ENCODE measurements at regions not wholly inside any gene's neighbourhood (a gene's known extent, or its start where the extent isn't known, plus 50 kb on each side); places are given as distances from the start of the nearest gene placed in this dataset.

DNA sequence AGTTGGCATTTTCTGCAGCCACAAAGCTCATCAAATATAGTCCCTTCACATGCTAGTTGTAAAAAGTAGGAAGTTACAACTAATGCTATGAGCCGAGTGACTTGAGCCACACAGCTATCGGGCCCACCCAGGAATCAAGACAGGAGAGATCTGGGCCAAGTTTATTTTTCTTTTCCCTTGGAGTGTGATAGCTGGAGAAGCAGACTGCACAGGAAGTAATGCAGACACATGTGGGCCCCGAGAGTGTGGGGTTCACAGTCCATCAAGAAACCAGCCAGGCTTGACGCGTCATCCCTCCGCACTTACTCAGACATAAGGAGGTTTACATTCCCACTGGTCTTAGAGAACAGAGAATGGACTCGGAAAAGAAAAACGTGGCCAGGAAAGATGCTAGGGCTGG, 403.1 kb upstream of the CDH11 start:
- peak; percentile 96 for DNase-seq

DNA sequence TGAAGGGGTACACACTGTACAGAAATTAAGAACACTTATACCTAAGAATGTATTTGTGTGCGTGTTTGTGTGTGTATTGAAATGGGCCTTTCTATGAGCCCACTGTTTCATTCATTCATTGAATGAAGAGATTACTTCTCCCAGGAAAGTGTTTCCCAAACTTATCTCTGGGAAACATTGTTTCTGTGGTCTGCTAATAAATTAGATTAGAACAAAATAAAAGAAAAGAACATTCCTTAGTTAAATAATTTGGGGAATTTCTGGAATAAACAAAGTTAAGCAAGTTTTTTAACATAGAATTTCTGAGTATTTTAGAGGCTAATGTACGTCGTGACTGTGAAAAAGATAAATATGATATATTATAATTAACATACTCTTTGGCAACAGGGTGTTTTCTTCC, 402.4 kb upstream of the CDH11 start:
- DNase-seq: no peak

DNA sequence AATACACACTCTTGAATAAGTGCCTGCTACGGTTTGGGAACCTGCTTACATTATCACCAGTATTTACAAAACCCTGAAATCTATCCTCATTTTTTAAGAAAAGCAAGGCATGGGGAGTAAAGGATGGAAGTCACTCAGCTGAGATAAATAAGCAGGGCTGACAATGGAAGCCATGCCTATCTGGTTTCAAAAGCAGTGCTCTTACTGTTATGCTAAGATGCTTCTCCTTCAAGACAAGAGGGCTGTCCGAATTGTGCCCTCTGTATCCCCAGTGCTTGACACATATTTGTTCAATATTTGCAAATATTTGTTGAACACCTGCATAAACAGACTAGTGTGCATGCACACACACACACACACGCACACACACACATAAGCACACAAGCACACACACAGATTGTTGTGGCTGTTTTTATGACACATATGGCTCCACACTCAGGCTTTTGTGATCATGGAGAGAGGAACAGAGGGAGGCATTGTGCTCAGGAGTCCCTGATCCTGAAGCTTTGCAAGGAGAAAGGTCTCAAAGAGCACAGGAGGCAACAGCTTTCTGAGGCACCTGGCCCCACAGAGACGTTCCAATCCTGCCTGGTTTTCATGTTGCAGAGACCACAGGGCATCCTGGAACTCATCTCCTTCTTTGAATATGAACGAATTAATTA, 401.6 kb upstream of the CDH11 start:
- DNase-seq: no peak

DNA sequence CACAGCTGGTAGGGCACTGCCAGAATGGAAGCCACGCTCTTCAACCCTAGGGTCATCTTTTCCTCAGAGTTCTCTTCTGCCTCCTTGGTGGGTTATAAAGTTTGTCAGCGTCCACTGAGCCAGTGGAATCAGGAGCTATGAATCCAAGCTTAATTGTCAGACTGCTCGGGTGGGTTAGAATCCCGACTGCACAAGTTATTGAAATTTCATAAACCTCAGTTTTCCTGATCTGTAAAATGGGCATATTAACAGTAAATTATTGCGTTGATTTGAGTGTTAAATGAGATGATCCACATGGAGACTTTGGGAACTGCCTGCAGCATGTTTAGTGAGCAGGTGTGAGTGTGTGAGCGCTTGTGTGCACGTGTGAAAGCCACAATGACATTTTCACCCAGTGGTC, 400.5 kb upstream of the CDH11 start:
- no peak for DNase-seq

DNA sequence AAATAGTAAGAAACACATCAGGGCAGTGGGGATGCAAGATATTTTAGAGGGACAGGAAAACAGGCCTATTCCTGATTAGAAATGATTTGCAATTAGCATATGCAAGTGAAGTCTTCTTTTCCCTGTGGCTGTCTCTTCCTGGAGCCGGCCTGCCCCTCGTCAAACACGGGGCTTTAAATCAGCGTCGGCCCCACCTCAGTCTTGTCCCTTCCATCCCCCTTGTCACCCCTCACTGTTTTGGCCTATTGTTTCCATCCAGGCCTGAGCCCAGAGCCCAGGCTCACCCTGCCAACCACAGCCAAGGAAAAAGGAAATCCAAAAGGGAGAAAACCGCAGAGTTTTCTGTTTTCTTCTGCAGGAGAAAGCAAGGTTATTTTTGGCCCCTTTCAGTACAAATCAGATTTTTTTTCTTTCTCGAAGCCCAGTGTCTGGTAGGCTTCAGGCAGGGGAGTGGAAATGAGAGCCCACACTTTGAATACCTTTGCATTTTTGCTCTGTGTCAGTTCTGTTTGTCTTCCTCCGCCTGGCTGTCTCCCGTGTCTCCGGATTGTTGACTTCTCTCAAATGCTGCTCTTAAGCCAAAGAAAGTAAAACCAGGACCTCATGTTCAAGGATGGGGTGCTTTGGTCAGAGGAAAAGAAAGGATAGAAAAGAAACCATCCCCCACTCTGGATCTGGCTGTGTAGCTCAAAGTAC, 399.9 kb upstream of the CDH11 start:
- DNase-seq: peak; percentile 34

DNA sequence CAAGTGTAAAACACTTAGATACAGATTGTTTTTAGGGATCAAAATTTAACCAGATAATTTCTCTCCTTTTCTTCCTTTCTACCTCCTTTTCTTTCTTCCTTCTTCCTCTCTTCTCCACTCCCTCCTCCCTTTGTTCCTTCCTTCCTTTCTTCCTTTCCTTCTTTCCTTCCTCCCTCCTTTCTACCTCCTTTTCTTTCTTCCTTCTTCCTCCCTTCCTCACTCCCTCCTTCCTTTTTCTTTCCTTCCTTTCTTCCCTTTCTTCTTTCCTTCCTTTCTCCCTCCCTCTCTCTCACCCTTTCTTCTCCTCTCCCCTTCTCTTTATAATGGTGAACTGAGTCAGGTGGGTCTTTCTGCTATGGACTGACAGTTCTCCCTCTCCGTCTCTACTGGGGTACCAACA, 397.5 kb upstream of the CDH11 start:
- DNase-seq: no peak

DNA sequence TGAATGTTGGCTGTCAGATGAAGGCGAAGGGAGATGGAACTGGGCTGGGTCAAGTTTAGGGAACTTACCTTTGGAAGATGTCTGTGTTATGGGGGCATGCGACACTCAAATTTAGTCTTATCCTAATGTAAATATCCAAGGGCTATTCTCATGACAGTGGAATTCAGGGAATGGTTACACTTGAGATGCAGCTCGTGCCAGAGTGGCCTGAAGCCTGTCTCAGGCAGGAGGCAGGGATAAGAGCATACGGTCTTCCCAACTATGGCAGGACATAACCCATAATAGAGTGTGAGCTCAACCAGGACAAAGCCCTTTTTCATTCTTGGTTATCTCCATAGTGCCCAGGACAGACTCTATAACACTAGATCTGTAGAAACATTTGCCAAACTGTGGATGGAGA, 393.3 kb upstream of the CDH11 start:
- no peak for DNase-seq

DNA sequence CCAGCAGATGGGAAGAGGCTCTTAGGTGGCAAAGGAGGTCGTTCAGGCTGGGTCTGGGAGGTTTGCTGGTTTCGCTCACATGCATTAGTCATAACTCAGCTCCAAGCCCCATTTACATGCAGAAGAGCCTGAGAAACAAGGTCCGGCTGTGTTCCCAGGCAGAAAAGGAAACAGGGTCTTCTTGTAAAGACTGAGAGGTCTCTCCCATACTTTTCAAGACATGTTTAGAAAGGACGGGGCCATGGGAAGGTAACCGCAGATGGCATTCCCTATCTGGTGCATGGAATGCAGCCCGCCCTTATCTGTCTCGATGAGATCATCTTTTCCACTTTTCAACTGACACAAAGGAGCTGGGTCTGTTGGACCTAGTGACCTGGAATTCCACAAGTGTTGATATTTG, 389.0 kb upstream of the CDH11 start:
- DNase-seq: peak; percentile 47

DNA sequence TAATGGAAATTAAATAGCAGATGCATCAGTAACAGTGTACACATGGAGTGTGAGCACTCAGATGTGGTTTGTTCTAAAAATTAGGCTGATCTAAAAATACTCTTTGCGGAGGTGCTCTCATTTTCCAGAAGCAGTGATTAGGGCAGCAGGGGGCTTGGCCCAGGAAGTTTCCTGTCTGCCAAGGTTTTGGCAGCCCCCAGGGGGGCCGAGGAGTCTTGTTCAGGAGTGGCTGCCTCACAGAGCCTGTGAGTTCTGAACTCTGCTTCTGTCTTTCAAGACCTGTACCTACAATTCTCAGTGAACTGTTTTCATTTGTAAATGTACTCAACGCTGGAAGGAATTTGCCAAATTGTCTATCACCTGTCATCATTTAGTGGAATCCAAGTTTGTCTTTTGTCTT, 388.4 kb upstream of the CDH11 start:
- no peak for DNase-seq

DNA sequence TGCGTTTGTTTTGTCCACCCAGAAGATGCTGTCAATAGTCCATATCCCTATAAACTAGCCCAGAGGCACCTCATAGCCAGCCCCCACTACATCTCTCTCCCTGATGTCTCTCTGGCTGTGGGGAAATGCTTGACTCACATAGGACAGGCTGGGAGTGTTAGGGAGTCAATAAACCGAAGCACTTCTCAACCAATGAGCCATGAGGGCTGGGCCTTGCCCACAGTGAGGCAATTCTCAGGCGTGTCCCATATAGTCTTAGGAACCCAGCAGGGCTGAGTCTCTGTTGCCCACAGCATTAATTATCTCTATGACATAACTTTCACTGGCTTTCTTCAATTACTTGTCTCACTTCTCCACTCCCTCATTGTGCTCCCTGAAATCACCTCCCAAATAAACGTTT, 387.3 kb upstream of the CDH11 start:
- no peak for DNase-seq

DNA sequence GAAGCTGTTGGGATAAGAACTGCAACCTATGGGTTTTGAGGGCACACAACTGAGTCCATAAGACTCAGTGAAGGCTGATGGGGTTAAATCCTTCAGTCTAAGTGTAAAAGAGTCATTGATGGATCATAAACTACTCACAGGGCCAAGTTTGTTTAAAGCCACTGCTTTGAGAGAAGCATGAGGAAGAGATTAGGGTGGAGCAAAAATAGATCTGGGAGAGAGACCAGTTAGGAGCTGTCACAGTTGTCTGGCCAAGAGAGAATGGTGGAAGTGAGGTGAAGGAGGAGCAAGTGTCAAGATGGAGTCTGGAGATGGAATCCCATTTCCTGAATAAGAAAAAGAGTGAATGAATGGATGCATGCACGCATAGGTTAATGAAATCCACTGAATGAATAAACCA, 379.1 kb upstream of the CDH11 start:
- DNase-seq: no peak

DNA sequence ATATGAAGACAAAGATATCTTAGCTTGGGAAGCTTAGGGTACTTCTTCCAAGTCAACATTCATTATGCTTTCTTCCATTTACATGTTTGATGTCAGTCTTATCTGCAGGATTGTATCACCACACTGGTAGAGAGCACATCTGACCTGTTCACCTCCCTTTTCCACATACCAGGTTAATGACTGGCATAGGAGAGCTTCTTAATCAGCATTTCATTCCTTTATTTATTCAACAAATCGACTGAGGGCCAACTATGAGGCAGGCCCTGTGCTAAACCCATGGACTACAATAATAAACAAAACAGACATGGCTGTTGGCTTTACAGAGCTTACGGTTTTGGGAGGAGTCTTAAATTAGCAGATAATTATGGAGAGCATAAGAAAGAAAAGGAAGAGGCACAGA, 378.1 kb upstream of the CDH11 start:
- DNase-seq: peak; percentile 16

DNA sequence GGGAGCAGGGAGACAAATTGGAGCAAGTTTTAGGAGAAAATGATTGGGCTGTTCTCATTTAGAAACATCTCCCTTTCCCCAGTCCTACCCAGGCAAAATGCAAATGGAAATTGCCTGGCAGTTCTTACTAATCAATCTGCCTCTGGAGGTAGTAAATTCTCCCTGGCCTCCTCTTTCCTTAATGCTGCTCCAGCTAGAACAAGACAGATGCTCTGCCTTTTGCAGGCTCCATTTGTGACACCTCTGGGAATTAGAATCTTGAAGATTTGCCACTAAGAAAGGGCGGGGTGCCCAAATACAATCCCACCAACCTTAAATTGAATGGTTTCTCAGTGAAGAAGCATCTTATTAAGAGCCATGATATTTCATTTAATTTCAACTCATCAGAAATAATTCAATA, 377.7 kb upstream of the CDH11 start:
- DNase-seq: no peak

DNA sequence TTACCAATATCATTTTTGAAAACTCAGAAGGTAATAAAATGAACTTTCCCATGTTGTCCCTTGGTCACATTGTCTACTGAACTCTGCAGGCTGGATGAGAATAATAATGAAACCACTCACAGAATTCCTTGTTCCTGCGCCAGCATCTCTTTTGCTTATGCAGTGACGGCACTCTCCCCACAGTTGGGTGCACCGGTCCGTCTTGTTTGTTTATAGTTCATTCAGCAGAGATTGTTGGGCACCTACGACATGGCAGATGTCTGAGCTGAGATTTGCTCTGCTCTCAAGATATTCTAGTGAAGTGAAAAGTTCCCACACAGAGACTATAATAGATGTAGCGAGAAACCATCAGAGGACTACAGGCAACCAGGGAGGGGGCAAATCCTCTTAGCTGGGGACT, 375.7 kb upstream of the CDH11 start:
- DNase-seq: no peak

DNA sequence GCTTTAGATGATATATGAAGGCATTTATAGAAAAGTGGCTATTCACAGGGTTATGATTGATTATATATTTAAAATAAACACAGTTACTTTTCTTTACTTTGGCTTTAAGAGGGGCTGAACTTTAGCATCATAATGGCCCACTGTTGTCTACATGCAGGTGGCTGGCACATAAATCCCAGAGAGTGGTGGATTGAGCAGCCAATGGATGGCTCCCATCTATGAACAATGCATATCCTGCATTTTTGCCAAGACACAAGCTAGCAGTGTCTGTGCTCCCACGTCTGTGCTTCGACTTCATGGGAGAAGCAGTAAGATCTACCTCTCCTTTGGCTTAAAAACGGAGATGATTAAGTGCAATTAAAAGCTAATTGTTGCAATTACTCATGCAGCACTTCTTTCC, 373.2 kb upstream of the CDH11 start:
- no peak for DNase-seq

DNA sequence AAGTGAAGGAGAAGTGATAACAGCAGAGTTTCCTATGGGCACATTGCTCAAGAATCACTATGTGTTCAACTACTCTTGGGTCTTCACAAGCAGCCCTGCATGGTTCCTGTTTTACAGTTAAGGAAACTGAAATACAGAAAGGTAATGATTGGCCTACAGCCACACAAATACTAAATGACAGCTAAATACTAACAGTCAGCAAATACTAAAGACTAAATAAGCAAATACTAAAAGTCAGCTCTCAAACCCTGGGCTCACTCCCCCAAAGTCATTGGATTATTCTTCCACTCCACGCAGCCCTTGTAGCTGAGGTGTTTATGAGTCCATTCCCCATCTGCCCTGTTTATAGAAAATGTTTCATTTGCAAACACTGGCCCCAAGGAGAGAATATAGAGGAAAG, 372.7 kb upstream of the CDH11 start:
- no peak for DNase-seq

DNA sequence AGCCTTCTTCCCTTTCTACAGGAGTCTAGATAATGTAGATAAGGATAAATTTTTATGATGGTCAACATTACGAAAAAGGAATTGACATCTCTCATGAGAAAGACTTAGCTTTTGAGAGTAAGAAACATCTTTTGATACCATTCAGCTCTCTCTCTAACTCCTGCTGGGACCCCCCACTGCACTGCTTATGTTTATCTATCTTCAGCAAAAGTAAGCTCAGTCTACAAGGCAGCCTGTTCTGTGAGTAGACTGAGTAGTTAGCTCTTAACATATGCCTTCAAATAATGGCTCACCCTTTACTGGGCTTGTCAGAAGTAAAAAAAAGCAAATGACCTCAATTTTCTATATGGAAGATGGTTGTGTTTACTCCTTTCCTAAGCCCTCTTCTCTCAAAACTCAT, 372.2 kb upstream of the CDH11 start:
- no peak for DNase-seq

DNA sequence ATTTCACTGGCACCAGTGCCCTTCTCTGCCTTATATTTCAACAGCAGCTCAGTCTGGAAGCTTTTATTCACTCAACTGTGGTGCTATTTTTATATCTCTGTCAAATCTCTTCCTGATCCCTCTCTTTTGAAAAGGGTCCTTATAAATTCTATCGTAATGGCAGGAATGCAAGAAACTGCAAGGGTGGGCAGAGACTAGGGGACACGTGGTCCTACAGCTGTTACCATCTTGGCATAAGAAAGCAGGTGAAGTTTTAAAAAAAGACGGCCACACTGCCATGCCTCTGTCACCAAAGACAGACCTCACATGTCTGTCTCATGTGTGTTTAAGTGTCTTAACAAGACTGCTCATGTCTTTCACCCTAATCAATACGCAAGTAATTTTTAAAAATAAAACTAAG, 368.4 kb upstream of the CDH11 start:
- DNase-seq: no peak

DNA sequence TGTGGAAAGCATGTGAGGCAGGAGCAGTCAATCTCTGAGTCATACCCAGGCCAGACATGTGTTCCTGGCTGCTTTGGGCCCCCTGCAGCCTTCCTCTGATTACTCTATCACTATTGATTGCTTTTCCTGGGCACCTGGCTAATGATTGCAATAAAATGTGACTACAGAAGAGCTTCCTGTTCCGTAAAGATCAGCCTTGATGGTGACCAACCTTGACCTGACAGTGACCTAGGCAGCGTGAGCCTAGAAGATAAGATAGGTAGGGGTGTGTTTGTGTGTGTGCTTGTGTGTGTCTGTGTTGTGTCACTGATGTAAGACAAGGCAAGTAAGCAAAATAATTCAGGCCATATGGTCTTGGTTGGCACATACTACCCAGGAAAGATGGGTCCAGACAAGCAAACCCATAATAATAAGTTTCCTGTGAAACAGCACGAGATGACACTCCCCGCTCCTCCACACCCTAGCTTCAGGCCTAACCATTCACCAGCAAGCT, 367.7 kb upstream of the CDH11 start:
- peak; percentile 43 for DNase-seq

DNA sequence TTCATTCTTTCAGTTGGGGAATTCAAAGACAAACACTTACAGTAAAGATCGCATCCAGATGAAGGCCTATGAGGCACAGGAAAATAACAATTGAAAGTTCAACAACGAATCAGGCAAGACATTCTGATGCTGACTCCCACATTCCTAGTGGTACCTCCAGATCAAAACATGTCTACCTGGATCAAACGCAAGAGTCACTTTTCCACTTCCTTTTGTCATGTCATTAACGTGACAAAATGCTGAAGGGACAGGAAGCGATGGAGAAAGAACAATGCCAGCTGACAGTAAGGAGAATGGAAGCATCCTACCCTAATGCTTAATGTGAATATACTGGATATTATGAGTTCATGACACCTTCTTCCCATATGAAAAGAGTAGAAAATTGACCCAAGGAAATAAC, 365.4 kb upstream of the CDH11 start:
- DNase-seq: no peak

DNA sequence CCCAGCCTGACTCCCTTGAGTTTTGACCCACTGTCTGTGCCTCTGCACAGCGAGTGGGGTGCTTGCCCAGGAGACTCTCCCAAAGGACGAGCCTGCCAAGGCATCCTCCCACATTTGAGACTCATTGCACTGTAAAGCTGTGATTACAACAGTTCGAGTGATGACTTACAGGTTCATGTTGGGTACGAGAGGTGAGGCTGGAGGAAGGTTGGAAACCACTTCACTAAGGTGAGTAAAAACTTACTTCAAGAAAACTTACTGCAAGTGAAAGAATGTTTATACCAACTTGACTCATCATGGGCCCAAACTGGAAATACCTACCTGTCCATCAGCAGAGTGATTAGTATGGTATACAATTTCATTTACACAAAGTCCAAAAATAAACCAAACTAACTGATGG, 360.1 kb upstream of the CDH11 start:
- DNase-seq: no peak

DNA sequence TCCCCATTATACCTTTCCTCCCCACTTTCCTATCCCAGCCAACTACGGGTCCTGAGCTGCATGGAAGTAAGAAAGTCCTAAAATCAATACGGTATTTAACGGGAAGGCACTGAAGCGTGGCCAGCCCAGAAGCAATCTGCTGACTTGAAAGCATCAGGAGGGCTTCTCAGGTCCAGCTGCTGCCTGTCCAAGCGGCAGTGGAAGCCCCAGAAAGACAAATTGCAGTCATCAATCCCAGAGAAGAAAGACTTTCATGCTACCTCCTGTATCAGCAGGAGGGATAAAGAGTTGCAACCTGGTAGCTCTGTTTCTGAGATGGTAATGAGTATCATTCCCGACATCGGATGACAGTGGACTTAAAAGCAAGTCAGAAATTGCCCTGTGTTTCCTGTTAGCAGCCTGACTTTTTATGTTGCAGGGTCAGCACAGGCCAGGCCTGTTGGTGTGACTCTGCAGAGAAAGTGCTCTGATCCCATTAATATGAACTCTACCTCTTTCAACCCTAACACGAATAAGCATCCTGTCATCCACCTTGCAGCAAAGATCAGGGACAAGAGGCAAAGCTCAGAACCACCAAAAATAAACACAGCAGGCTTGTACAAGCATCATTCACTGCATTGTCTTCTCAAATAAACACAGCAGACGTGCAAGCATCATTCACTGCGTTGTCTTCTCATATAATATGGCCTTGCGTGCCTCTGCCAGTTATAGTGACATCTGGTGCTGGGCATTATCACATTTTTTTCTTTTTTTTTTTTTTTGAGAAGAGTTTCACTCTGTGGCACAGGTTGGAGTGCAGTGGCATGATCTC, 358.6 kb upstream of the CDH11 start:
- DNase-seq: no peak

DNA sequence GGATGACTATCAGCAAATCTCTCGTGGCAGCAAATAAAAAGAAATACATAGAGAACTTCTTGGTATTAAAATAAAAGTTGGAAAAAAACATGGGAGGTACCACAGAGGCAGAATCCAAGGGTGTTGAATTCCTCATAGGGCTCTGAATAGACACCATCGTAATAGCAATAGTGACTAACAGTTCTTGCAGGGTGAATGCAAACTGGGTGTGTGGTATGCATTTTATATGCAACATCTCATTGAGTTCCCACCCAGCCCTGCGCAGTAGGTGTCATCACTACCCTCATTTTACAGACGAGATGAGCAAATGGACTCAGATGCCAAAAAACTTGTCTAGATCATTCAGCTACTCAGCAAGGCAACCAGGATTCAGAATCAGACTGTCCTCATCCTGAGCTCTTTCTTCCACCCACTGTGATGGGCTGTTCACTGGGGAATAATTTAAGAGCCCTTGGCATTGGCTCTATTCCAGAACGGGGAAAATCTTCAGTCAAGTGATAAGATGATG, 354.6 kb upstream of the CDH11 start:
- peak; percentile 13 for DNase-seq

DNA sequence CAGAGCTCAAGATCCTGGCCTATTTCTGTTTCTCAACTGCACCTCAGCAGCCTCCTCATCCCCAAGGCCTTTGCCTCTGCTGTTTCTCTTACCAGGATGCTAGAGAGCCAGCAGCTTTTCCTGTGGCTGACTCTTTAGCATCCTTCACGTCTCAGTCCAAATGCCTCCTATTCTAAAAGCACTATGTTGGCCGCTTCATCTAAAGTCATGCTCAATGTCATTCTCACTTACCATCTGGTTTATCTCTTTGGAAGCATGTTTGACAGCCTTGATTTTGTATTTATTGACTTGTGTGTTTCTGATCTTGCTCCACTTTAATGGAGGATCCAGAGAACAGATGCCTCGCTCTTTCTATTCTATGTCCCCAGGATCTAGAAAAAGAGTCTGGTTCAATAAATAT, 351.8 kb upstream of the CDH11 start:
- no peak for DNase-seq

All from fibroblast of skin of right biceps (primary cell).